ENCODE measurements at regions not wholly inside any gene's neighbourhood (a gene's known extent, or its start where the extent isn't known, plus 50 kb on each side); places are given as distances from the start of the nearest gene placed in this dataset.
"Not testable (repeated sequence)": the region's sequence is repeated elsewhere in the genome, so short reads cannot be mapped to it uniquely, and the experiment has no call there.

- intact Hi-C loops (cut with micrococcal nuclease): not testable (repeated sequence)
These were observed 2315.2 kb upstream of the ACO1 start for GRCh38 chr9:30069236-30069635.

GRCh38 chr9:30075022-30075421 is 2309.4 kb upstream of the ACO1 start:
- intact Hi-C loops (cut with micrococcal nuclease): loop anchor here (1.0 kb wide), 1 partner anchor 204 kb away; no protein-coding TSS in a partner anchor

DNA sequence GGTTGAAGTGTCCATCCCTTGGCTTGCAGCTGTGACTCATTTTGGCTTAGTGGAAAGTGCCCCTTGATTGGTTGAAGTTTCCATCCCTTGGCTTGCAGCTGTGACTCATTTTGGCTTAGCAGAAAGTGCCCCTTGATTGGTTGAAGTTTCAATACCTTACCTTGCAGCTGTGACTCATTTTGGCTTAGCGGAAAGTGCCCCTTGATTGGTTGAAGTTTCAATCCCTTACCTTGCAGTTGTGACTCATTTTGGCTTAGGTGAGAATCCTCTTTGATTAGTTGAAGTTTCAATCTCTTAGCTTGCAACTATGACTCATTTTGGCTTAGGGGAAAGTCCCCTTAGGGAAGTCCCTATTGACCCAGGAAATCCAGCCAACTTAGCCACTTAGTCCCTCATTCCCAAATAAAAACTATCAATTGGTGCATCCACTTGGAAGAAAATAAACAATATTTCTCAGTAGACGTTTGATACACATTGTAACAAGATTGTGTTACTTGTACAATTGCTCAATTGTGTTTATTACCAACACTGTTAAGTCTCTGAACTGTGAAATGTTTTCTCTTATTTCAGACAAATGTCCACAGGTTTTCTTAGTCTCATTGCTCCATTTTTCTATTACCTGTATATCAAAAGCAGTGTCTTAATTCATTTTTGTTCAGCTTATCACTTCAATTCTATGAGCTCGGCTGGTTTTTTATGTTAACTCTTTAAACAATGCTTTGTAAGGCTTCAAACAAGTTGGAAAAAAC is 2308.8 kb upstream of the ACO1 start:
- intact Hi-C loops (cut with micrococcal nuclease): loop anchor here (1.0 kb wide), 1 partner anchor 204 kb away; no protein-coding TSS in a partner anchor

GRCh38 chr9:30078195-30078594 is 2306.2 kb upstream of the ACO1 start:
- intact Hi-C loops (cut with micrococcal nuclease): no loop called here

DNA sequence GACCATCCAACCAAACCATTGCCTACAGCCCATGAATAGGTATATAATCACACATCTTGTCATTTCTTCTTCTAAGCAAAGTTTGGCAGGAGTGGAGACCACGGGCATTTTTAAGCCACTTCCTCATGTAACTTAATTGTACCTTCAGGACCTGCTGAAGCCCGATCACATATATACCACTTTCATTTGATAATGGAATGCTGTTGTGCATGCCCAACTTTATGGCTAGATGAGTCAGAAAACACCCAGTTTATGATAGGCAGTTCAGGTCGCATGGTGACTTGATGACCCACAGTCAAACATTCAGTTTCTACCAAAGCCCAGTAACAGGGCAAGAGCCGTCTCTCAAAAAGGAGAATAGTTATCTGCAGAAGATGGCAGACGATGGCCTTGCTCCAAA is 2295.0 kb upstream of the ACO1 start:
- intact Hi-C loops (cut with micrococcal nuclease): no loop called here

- intact Hi-C loops (cut with micrococcal nuclease): no loop called here
These were observed 2280.6 kb upstream of the ACO1 start for GRCh38 chr9:30103647-30104394.

DNA sequence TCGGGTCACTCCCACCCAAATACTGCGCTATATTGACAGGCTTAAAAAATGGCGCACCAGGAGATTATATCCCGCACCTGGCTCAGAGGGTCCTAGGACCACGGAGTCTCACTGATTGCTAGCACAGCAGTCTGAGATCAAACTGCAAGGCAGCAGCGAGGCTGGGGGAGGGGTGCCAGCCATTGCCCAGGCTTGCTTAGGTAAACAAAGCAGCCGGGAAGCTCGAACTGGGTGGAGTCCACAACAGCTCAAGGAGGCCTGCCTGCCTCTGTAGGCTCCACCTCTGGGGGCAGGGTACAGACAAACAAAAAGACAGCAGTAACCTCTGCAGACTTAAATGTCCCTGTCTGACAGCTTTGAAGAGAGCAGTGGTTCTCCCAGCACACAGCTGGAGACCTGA is 2277.3 kb upstream of the ACO1 start:
- intact Hi-C loops (cut with micrococcal nuclease): not testable (repeated sequence)

DNA sequence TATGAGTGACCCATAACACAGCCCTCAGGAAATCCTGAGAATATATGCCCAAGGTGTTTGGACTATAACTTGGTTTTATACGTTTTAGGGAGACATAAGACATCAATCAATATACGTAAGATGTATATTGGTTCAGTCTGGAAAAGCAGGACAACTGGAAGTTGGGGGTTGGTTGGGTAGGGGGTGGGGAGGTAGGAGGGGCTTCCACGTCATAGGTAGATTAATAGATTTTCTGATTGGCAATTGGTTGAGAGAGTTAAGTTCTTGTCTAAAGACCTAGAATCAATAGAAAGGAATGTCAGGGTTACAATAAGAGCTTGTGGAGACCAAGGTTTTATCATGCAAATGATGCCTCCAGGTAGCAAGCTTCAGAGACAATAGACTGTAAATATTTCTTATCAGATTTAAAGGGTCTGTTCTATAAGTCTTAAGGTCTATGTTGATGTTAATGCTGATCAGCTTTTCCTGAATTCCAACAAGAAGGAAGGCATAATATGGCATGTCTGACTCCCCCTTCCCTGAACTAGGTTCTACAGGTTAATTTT is 2267.7 kb upstream of the ACO1 start:
- intact Hi-C loops (cut with micrococcal nuclease): no loop called here

DNA sequence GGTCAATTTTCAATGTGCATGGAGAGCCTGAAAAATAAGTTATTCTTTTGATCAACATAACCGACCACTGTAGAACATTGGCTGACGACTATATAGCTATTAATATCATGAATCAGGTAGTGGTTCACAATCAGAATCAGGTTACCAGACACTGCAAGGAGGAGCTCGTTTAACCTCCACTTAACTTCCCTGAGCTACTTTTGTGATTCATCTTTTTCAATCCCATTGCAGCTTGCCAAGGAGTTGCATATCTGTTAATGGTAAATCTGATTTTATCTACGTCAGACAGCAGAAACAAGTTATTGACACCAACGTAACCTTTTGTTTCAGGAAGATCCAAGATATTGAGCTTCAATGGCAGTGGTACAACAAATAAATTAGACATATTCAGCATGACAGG is 2263.8 kb upstream of the ACO1 start:
- intact Hi-C loops (cut with micrococcal nuclease): no loop called here

DNA sequence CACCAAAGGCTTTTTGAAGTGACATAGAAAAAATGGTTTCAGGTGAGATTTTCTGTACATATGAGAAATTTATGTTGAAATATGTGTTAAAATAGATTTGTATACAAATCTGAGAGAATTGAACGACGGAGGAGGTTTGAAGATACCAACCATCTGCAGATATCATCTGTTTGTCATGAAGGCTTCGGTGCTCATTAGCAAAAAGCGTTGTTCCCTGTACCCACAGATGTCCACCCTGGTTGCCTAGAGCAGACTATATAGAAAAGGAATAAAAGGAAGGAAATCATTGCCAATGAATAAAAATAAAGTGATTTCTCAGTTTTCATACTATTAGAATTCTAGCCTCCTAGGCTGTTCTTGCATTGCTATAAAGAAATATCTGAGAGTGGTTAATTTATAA is 2262.8 kb upstream of the ACO1 start:
- intact Hi-C loops (cut with micrococcal nuclease): no loop called here

DNA sequence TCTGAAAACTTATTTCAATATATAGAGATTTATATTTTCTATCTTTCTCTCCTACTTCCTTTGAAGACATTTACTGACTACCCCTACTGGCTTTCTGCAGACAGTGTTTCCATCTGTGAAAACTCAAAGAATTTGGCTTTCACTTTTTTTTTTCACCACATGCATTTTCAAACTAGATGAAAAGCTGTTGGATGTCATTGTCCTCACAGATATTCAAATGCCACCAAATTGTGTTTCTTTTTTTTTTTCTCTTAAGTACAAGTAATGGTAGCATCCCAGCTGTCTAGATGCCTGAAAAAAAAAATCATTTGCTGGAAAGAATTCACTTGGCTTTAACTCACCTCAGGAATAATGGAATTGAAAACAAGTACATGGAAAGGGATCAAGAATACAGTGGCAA is 2258.6 kb upstream of the ACO1 start:
- intact Hi-C loops (cut with micrococcal nuclease): no loop called here

DNA sequence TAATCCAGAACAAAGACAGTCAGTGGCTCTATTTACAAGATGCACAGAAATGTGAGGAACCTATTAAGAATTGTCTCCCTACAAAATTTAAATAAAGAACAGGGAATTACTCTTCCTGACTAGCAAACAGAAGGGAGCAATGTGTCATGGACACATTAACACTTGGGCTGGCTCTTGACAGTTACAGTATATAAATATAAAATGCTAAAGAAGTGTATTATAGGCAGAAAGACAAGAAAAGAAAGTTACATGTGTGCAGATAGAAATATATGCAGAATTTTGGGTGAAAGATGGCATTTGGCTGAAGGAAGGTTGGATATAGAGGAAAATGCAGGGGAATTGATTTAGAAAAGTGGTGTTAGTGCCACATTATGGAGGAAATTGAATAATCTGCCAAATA is 2257.1 kb upstream of the ACO1 start:
- intact Hi-C loops (cut with micrococcal nuclease): no loop called here

DNA sequence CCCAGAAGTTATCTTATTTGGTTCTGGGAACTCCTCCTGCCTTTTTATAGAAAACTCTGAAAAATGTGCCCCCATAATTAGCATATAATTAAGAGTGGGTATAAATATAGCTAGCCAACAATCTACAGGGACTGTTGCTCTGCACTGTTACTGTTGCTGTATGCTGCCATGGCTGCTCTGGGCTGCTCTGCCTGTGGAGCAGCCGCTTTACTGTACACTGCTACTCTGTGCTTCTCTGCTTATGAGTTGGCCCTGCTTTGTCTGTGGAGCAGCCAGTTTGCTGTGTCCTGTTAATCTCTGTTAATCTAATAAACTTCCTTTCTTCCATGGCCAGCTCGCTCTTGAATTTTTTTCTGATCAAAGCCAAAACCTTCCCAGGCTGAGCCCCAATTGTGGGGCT is 2244.0 kb upstream of the ACO1 start:
- intact Hi-C loops (cut with micrococcal nuclease): no loop called here

GRCh38 chr9:30160570-30160969 is 2223.9 kb upstream of the ACO1 start:
- intact Hi-C loops (cut with micrococcal nuclease): no loop called here

GRCh38 chr9:30172206-30172605 is 2212.2 kb upstream of the ACO1 start:
- intact Hi-C loops (cut with micrococcal nuclease): no loop called here

GRCh38 chr9:30178610-30179009 is 2205.8 kb upstream of the ACO1 start:
- intact Hi-C loops (cut with micrococcal nuclease): no loop called here

- intact Hi-C loops (cut with micrococcal nuclease): no loop called here
These were observed 2191.0 kb upstream of the ACO1 start for GRCh38 chr9:30193421-30193820.

GRCh38 chr9:30196941-30197340 is 2187.5 kb upstream of the ACO1 start:
- intact Hi-C loops (cut with micrococcal nuclease): no loop called here

GRCh38 chr9:30197453-30197852 is 2187.0 kb upstream of the ACO1 start:
- intact Hi-C loops (cut with micrococcal nuclease): no loop called here

DNA sequence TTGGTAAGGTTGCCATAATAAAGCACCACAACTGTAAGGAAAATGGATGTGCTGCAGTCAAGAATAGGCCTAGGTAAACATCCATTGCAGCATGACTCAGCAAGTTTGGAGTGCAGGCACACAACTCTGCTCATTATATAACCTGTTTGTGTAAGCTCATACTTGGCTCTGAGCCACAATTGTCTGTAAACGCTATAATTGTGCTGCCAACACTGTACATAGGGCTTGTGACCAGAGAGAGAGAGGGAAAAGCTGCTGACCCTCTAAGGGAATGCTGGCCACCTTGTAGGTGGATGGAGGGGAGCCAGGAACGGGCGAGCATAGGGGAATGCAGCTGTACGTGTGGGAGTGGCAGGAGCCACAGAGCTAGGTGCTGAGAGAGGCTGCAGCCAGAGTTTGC is 2186.5 kb upstream of the ACO1 start:
- intact Hi-C loops (cut with micrococcal nuclease): no loop called here

- intact Hi-C loops (cut with micrococcal nuclease): no loop called here
These were observed 2185.8 kb upstream of the ACO1 start for GRCh38 chr9:30198463-30199309.

GRCh38 chr9:30201024-30201423 is 2183.4 kb upstream of the ACO1 start:
- intact Hi-C loops (cut with micrococcal nuclease): no loop called here
